HG02981 (cell line): ENCODE measurements at regions not wholly inside any gene's neighbourhood (a gene's known extent, or its start where the extent isn't known, plus 50 kb on each side); places are given as distances from the start of the nearest gene placed in this dataset.

ENCODE experiments used
- ATAC-seq: cut with Tn5 transposase; IDR thresholded peaks from one replicate; pipeline ENCODE4 v1.9.1; 2021; ENCODE audit warnings: mild to moderate bottlenecking, moderate library complexity; ENCODE audit not compliant: unreplicated experiment

GRCh38 chr5:57858905-57859304 lies 376.3 kb upstream of the ACTBL2 start:
- no peak for ATAC-seq

- no peak for ATAC-seq
Observed at GRCh38 chr5:57857696-57858095, 375.1 kb upstream of the ACTBL2 start.

- ATAC-seq: no peak
Observed at GRCh38 chr5:57855831-57856230, 373.2 kb upstream of the ACTBL2 start.

- no peak for ATAC-seq
Observed at GRCh38 chr5:57853929-57854697, 371.5 kb upstream of the ACTBL2 start.

DNA sequence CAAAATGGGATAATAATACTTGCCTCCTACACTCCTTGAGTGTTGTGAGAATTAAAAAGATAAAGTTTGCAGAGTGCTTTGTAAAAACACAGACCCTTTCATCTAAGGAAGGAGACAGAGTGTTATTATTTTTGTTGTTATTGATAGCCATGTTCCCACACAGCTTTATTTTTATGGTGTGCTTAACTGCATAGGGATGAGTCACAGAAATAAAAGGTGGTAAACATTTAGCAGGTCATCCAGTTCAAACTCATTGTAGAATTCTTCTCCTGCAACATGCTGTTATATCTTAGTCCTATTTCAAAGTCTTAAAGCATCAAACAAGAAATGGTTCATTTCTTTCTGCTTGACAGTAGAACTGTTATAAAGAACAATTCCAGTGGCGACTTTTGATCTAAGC lies 367.5 kb upstream of the ACTBL2 start:
- no peak for ATAC-seq

GRCh38 chr5:57845025-57845424 lies 362.4 kb upstream of the ACTBL2 start:
- ATAC-seq: no peak

DNA sequence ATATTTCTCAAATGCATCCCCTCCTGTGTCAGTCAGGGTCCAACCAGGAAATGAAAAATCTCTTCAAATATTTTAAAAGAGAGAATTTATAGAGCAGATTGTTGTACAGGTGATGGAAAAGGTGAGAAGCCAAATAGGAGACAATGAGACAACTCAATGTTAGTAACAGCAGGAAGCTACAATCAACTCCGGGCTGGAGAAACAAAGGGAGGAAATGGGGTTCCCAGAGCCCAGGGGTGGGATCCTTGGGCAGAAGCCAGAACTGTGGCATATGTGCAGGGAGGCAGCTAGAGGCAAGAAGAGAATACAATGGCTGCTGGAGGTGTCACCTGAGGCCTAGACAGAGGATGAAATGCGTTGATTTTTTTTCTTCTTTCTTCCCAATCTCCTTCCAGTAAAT lies 361.8 kb upstream of the ACTBL2 start:
- ATAC-seq: no peak

GRCh38 chr5:57843059-57843367 lies 360.4 kb upstream of the ACTBL2 start:
- no peak for ATAC-seq

DNA sequence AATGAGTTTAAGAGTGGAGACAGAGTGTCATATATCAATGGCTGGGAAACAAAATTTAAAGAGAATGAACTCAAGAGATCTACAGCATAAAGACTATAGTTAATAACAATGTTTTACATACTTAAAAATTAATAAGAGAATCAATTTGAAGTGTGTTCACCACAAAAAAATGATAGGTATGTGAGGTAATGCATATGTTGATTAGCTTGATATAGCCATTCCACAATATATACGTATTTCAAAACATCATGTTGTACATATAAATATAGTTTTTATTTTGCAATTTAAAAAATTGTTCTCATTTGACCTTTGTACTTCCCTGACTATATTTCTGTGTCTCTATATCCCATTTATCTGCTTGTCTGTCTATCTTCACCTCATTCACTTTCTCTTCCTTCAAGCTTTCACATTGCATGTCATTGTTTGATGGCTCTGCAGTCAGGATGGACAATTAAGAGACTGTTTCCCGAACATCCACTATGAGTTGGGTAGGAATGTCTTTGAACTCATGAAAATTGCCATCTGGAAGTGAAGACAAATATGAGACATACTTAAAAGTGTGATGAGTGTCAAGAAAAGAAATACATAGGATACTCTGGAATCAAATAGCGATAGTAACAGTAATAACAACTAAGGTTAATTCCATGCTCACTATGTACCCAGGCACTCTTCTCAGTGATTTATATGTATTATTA lies 359.9 kb upstream of the ACTBL2 start:
- ATAC-seq: no peak

DNA sequence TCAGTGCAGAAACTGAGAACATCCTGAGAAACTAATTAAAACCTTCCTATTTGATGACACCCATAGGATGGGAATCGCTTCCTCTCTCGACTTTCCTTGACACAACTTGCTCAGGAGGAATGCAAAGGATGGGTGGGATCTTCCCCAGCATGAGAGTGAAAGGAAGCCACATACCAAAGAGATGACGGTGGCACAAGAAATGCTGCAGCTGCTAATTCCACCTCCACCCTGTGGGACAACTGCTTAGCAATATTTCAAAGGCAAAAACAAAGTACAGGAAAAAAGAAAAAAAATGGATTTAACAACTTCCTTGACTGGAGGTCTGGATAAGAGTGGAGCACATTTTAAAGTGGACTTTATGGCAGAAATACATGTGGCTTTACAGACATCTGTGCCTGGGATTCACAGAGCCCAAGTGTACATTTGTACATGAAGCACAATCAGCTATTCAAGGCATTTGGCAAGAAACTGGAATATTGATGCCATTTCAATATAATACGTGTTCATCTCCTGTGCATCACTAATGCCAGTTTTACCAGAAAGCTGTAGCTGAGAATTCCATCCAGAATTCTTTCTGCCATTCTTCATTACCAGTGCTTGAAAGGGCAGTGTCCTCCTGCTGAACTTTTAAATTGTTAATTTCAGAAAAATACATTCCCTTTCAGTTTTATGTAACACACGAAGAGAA lies 359.2 kb upstream of the ACTBL2 start:
- ATAC-seq: no peak

- ATAC-seq: no peak
Observed at GRCh38 chr5:57839437-57840079, 356.9 kb upstream of the ACTBL2 start.

- no peak for ATAC-seq
Observed at GRCh38 chr5:57839025-57839424, 356.4 kb upstream of the ACTBL2 start.

GRCh38 chr5:57836921-57837320 lies 354.3 kb upstream of the ACTBL2 start:
- ATAC-seq: no peak

- no peak for ATAC-seq
Observed at GRCh38 chr5:57836331-57836730, 353.7 kb upstream of the ACTBL2 start.

DNA sequence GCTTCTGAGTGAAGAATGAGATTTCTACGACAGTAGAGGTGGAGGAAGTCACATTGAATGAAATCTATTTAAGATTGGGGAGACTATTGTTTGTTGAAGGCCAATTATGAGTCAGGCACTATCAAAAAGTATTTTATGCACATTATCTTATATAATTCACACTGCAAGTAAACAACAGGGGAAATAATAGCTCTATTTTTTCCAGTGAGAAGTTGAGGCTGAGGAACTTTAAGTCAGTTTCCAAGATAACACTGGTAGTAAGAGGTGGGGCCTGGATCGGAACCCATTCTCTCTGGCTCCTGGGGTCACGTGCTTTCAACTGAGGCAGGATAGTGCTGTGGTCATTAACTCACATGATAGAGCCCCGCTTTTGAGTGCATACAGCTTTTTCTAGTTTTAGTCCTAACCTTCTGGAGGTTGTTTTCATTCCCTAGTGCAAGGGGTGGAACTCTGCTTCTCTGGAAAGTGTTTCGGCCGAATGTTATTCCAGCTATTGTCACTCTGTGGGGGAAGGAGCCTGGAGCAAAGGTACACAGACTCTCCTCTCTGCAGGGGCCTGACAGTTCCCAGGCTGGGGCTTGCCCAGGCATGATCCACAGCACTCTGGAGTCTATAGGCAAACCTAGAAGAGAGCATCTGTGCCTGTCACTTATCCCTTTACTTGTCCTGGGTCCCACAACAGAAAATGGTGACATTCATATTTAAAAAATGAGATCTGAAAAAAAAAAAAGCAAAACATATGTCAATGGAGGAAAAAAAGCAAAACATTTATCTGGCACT lies 352.4 kb upstream of the ACTBL2 start:
- ATAC-seq: no peak

DNA sequence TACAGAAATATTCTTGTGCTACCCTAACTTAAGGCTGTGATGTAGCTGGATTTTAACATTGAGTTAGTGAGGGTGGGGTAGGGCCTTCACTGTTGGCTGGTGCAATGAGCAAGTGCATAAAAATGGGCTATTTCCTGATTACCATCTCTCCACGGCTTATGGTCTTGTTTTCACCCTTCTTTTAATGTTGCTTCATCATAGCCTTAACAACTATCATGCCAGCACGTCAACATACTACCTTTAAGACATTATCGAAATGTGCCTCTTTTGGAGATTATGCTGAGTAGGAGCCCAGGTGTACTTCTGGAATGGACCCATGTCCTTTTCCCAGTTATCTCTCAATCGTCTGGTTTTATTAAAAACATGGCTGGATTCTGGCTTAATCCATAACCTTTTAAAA lies 350.9 kb upstream of the ACTBL2 start:
- ATAC-seq: no peak

DNA sequence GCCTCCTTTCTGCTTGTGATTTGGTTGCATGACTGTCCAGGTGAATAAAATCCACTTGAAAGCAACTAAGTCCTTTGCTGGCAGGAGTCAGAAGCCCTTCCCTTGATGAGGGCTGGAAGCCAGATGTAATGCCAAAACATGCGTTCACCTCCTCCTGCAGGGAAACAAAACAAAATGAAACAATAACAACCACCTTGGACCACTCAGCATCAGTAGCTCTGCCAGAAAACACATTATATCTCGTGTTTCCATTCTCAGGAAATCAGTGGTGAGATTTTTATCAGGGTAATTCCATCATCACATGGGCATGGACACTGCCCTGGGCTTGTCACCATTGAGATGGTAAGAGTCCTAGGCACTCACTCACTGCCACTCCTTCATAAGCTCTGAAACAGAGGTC lies 350.3 kb upstream of the ACTBL2 start:
- ATAC-seq: no peak

GRCh38 chr5:57831932-57832331 lies 349.3 kb upstream of the ACTBL2 start:
- ATAC-seq: no peak

DNA sequence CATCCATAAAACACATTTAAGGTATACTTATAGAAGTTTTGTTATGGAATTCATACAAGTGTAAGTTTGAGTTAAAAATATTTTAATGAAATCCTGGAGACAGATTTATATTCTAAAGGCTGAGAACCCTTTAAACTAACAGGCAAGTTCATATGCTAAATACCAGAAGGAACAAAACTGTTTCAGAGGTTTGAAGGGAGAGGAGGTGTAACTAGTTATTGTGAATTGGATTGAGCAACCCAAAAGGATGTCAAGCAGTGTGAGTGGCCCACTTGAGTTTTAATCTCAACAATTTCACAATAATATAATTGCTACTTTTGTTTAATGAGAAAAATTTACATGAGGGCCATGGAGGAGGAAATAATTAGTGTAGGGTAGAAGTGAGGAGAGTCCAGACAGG lies 348.5 kb upstream of the ACTBL2 start:
- ATAC-seq: no peak

- no peak for ATAC-seq
Observed at GRCh38 chr5:57828221-57828620, 345.6 kb upstream of the ACTBL2 start.
